ENCODE measurements at regions not wholly inside any gene's neighbourhood (a gene's known extent, or its start where the extent isn't known, plus 50 kb on each side); places are given as distances from the start of the nearest gene placed in this dataset.

- TF ChIP-seq CTCF (optimal IDR thresholded peaks at IDR 0.05 in 1 of 3, IDR thresholded peaks at IDR 0.05 in 1 of 3, conservative IDR thresholded peaks at IDR 0.05 in 1 of 3; ENCODE audit: extremely low read depth in 1 of 3, insufficient read depth in 2 of 3, low read length in 3 of 3) (no peak), EZH2 (IDR thresholded peaks at IDR 0.05; ENCODE audit: low read length) (no peak)
Observed at GRCh38 chr2:239638376-239638775, 237.6 kb upstream of the HDAC4 start.

Measured in keratinocyte (primary cell).